Activated CD4-positive, alpha-beta T cell treated with anti-CD3 and anti-CD28 coated beads for 36 hours (primary cell): ENCODE measurements at regions not wholly inside any gene's neighbourhood (a gene's known extent, or its start where the extent isn't known, plus 50 kb on each side); places are given as distances from the start of the nearest gene placed in this dataset.
A peak's percentile ranks its signal among the peaks of the same experiment; 100 is the strongest.
"Not testable (repeated sequence)": the region's sequence is repeated elsewhere in the genome, so short reads cannot be mapped to it uniquely, and the experiment has no call there.

ENCODE experiments used
- ATAC-seq: fragments of 200-7000 bp; cut with Tn5 transposase; one replicate; pipeline ENCODE4 v1.10.0; 2021; ENCODE audit warnings: mild to moderate bottlenecking, moderate library complexity
- CTCF ChIA-PET: fragments of 350-600 bp; sonication (Branson Sonifier 250); formaldehyde crosslinking; loops from one replicate; lab custom pipeline; 2021; ENCODE audit warnings: antibody characterized with exemption; lab: Charles Lee
- POLR2A ChIA-PET: fragments of 350-600 bp; sonication (Branson Sonifier 250); formaldehyde crosslinking; loops from one replicate; lab custom pipeline; 2021; ENCODE audit warnings: antibody characterized with exemption, inconsistent platforms; lab: Charles Lee
- DNase-seq: peaks from one replicate; pipeline ENCODE4 v3.0.0-alpha.2; 2020
- H3K27ac Mint-ChIP-seq: one replicate; pipeline ENCODE4 v1.8.0; 2021; ENCODE audit warnings: mixed read lengths
- H3K27me3 Mint-ChIP-seq: one replicate; pipeline ENCODE4 v1.8.0; 2021; ENCODE audit warnings: mixed read lengths
- H3K36me3 Mint-ChIP-seq: one replicate; pipeline ENCODE4 v1.8.0; 2021; ENCODE audit warnings: low read depth, mixed read lengths
- H3K4me1 Mint-ChIP-seq: one replicate; pipeline ENCODE4 v1.8.0; 2021; ENCODE audit warnings: mixed read lengths
- H3K4me3 Mint-ChIP-seq: one replicate; pipeline ENCODE4 v1.8.0; 2021; ENCODE audit warnings: mild to moderate bottlenecking, moderate library complexity, mixed read lengths
- H3K9me3 Mint-ChIP-seq: one replicate; pipeline ENCODE4 v1.8.0; 2021; ENCODE audit warnings: low read depth, mixed read lengths
- intact Hi-C, 2 experiments: fragments of 100-400 bp; cut with DNase I in 1 of 2; cut with micrococcal nuclease in 1 of 2; formaldehyde crosslinking; loops; one replicate each; pipeline versions ENCODE4 v1.14.2 to v1.15.1; 2022 to 2024; cut with DNase I, micrococcal nuclease

GRCh38 chr1:204780630-204781029 is 90.0 kb upstream of the NFASC start:
- intact Hi-C loops: no loop called here

GRCh38 chr1:204782118-204782700 is 88.5 kb upstream of the NFASC start:
- H3K4me3 Mint-ChIP-seq: no peak overlapping the region
- no peak overlapping the region for H3K27ac Mint-ChIP-seq
- H3K27me3 Mint-ChIP-seq: peaks cover 8% of the 10 kb centered on the region
- ATAC-seq (no peak), DNase-seq (no peak)
- intact Hi-C loops: no loop called here
- H3K36me3 Mint-ChIP-seq: no peaks in the 10 kb centered on the region
- ChIA-PET POLR2A (no interaction called here), CTCF (interaction anchor here (1.2 to 3.0 kb wide), 2 partner anchors 25 to 35 kb away, joined by 6 to 17 read pairs; no protein-coding TSS in a partner anchor)
- no peaks in the 10 kb centered on the region for H3K9me3 Mint-ChIP-seq
- H3K4me1 Mint-ChIP-seq: no peaks in the 10 kb centered on the region

More at GRCh38 chr1:204780630-204781029, 90.0 kb upstream of the NFASC start:
- ATAC-seq (no peak), DNase-seq (no peak)
- Mint-ChIP-seq H3K4me1 (no peaks in the 10 kb centered on the region), H3K36me3 (no peaks in the 10 kb centered on the region), H3K27me3 (peaks cover 8% of the 10 kb centered on the region), H3K27ac (no peak overlapping the region), H3K9me3 (no peaks in the 10 kb centered on the region), H3K4me3 (no peak overlapping the region)
- POLR2A ChIA-PET: no interaction called here
- CTCF ChIA-PET: interaction anchor here (0.6 to 2.4 kb wide), 6 partner anchors 11 to 1742 kb away, joined by 3 to 14 read pairs (median 6); no protein-coding TSS in a partner anchor

- ATAC-seq, H3K9me3 Mint-ChIP-seq, H3K27ac Mint-ChIP-seq, H3K36me3 Mint-ChIP-seq, intact Hi-C loops, POLR2A ChIA-PET, DNase-seq, H3K4me1 Mint-ChIP-seq, H3K4me3 Mint-ChIP-seq: not testable (repeated sequence)
- CTCF ChIA-PET: interaction anchor here (0.8 to 1.6 kb wide), 4 partner anchors 20 to 158 kb away, joined by 3 to 11 read pairs (median 4); no protein-coding TSS in a partner anchor
- peaks cover 17% of the 10 kb centered on the region for H3K27me3 Mint-ChIP-seq
These were observed 85.6 kb upstream of the NFASC start for GRCh38 chr1:204785023-204785422.

GRCh38 chr1:204788470-204788869 is 82.2 kb upstream of the NFASC start:
- Mint-ChIP-seq H3K27me3 (peaks cover 21% of the 10 kb centered on the region), H3K27ac (no peak overlapping the region), H3K4me3 (no peak overlapping the region), H3K4me1 (peaks cover 2% of the 10 kb centered on the region), H3K36me3 (no peaks in the 10 kb centered on the region), H3K9me3 (no peaks in the 10 kb centered on the region)
- no peak for DNase-seq
- ATAC-seq: no peak
- POLR2A ChIA-PET: no interaction called here
- intact Hi-C loops: no loop called here
- CTCF ChIA-PET: interaction anchor here (0.6 to 9.5 kb wide), 3 partner anchors 18 to 22 kb away, joined by 3 to 206 read pairs (median 3); no protein-coding TSS in a partner anchor

GRCh38 chr1:204791453-204792353 is 79.0 kb upstream of the NFASC start:
- peak; percentile 96 for ATAC-seq
- Mint-ChIP-seq H3K4me1 (peaks cover 2% of the 10 kb centered on the region), H3K4me3 (no peak overlapping the region), H3K36me3 (no peaks in the 10 kb centered on the region), H3K27ac (no peak overlapping the region), H3K9me3 (no peaks in the 10 kb centered on the region), H3K27me3 (peaks cover 21% of the 10 kb centered on the region)
- intact Hi-C loops: loop anchor here (1.0 kb wide), 1 partner anchor 16 kb away; no protein-coding TSS in a partner anchor
- CTCF ChIA-PET: interaction anchor here (0.7 to 9.5 kb wide), 39 partner anchors 11 to 1356 kb away, joined by 3 to 206 read pairs (median 4); no protein-coding TSS in a partner anchor
- POLR2A ChIA-PET: no interaction called here
- DNase-seq: peak; percentile 93

GRCh38 chr1:204792354-204792692 is 78.3 kb upstream of the NFASC start:
- H3K36me3 Mint-ChIP-seq: no peaks in the 10 kb centered on the region
- intact Hi-C loops: loop anchor here in 1 of 2 experiments (1.0 kb wide), 1 partner anchor 15 kb away; no protein-coding TSS in a partner anchor
- H3K4me3 Mint-ChIP-seq: no peak overlapping the region
- H3K4me1 Mint-ChIP-seq: peaks cover 2% of the 10 kb centered on the region
- POLR2A ChIA-PET: no interaction called here
- peaks cover 19% of the 10 kb centered on the region for H3K27me3 Mint-ChIP-seq
- CTCF ChIA-PET: interaction anchor here (0.7 to 9.5 kb wide), 30 partner anchors 12 to 647 kb away, joined by 3 to 206 read pairs (median 4); no protein-coding TSS in a partner anchor
- DNase-seq: no peak
- ATAC-seq: no peak
- no peak overlapping the region for H3K27ac Mint-ChIP-seq
- no peaks in the 10 kb centered on the region for H3K9me3 Mint-ChIP-seq

GRCh38 chr1:204793259-204793914 is 77.3 kb upstream of the NFASC start:
- DNase-seq (no peak), ATAC-seq (no peak)
- Mint-ChIP-seq H3K4me1 (peaks cover 2% of the 10 kb centered on the region), H3K27me3 (peaks cover 15% of the 10 kb centered on the region), H3K36me3 (no peaks in the 10 kb centered on the region), H3K4me3 (no peak overlapping the region), H3K9me3 (no peaks in the 10 kb centered on the region), H3K27ac (no peak overlapping the region)
- POLR2A ChIA-PET: no interaction called here
- intact Hi-C loops: no loop called here
- CTCF ChIA-PET: interaction anchor here (0.5 to 9.5 kb wide), 9 partner anchors 9 to 365 kb away, joined by 3 to 206 read pairs (median 4); no protein-coding TSS in a partner anchor

GRCh38 chr1:204796886-204797285 is 73.8 kb upstream of the NFASC start:
- POLR2A ChIA-PET, H3K27me3 Mint-ChIP-seq, H3K4me3 Mint-ChIP-seq, ATAC-seq, H3K4me1 Mint-ChIP-seq, H3K27ac Mint-ChIP-seq, H3K9me3 Mint-ChIP-seq, H3K36me3 Mint-ChIP-seq, intact Hi-C loops, DNase-seq: not testable (repeated sequence)
- CTCF ChIA-PET: interaction anchor here (1.2 to 2.8 kb wide), 3 partner anchors 10 to 231 kb away, joined by 3 to 15 read pairs (median 4); no protein-coding TSS in a partner anchor

- H3K4me3 Mint-ChIP-seq: no peak overlapping the region
- H3K36me3 Mint-ChIP-seq: no peaks in the 10 kb centered on the region
- H3K9me3 Mint-ChIP-seq: no peaks in the 10 kb centered on the region
- no peaks in the 10 kb centered on the region for H3K27me3 Mint-ChIP-seq
- ATAC-seq: no peak
- H3K4me1 Mint-ChIP-seq: no peaks in the 10 kb centered on the region
- no peak for DNase-seq
- ChIA-PET CTCF (interaction anchor here (0.6 to 2.8 kb wide), 4 partner anchors 10 to 1955 kb away, joined by 3 to 15 read pairs (median 3); no protein-coding TSS in a partner anchor), POLR2A (no interaction called here)
- no peak overlapping the region for H3K27ac Mint-ChIP-seq
- intact Hi-C loops: no loop called here
These were observed 73.3 kb upstream of the NFASC start for GRCh38 chr1:204797401-204797800.

- POLR2A ChIA-PET: no interaction called here
- no peak for ATAC-seq
- no peaks in the 10 kb centered on the region for H3K27me3 Mint-ChIP-seq
These were observed 71.0 kb upstream of the NFASC start for GRCh38 chr1:204799630-204800029.

GRCh38 chr1:204801211-204801610 is 69.5 kb upstream of the NFASC start:
- Mint-ChIP-seq H3K36me3 (no peaks in the 10 kb centered on the region), H3K27me3 (no peaks in the 10 kb centered on the region), H3K4me1 (peaks cover 5% of the 10 kb centered on the region), H3K9me3 (no peaks in the 10 kb centered on the region), H3K27ac (no peak overlapping the region), H3K4me3 (no peak overlapping the region)
- ATAC-seq (no peak), DNase-seq (no peak)
- CTCF ChIA-PET: interaction anchor here (1.0 to 14.3 kb wide), 4 partner anchors 10 to 235 kb away, joined by 3 to 206 read pairs (median 4); no protein-coding TSS in a partner anchor
- POLR2A ChIA-PET: no interaction called here
- intact Hi-C loops: no loop called here

More at GRCh38 chr1:204799630-204800029, 71.0 kb upstream of the NFASC start:
- no peak overlapping the region for H3K4me3 Mint-ChIP-seq
- H3K4me1 Mint-ChIP-seq: peaks cover 5% of the 10 kb centered on the region
- no peaks in the 10 kb centered on the region for H3K9me3 Mint-ChIP-seq
- DNase-seq: no peak
- CTCF ChIA-PET: interaction anchor here (0.6 to 14.3 kb wide), 3 partner anchors 7 to 11 kb away, joined by 4 to 206 read pairs (median 15); no protein-coding TSS in a partner anchor
- intact Hi-C loops: no loop called here
- H3K27ac Mint-ChIP-seq: no peak overlapping the region
- H3K36me3 Mint-ChIP-seq: no peaks in the 10 kb centered on the region
